Activated naive CD4-positive, alpha-beta T cell treated with anti-CD3 and anti-CD28 coated beads, Interleukin-2, amount 50 U/mL, for 72 hours (primary cell): ENCODE measurements at regions not wholly inside any gene's neighbourhood (a gene's known extent, or its start where the extent isn't known, plus 50 kb on each side); places are given as distances from the start of the nearest gene placed in this dataset.

Experiments used
- ATAC-seq, 2 donors: fragments of 150-1000 bp; cut with Tn5 transposase; 2 replicates each; pipeline ENCODE4 v1.10.0; 2021; ENCODE audit warnings: mild to moderate bottlenecking in 2 of 2, moderate library complexity in 2 of 2
- DNase-seq, 2 donors: peaks; one replicate each; pipeline ENCODE4 v3.0.0; 2021 to 2022; ENCODE audit warnings: low spot score in 2 of 2
- H3K27ac Mint-ChIP-seq, 2 donors: one replicate each; pipeline ENCODE4 v1.8.0; 2022; ENCODE audit warnings: mild to moderate bottlenecking in 2 of 2, mixed read lengths in 2 of 2
- H3K36me3 Mint-ChIP-seq, 2 donors: one replicate each; pipeline ENCODE4 v1.8.0; 2022; ENCODE audit warnings: mixed read lengths in 2 of 2
- H3K9me3 Mint-ChIP-seq, 2 donors: one replicate each; pipeline ENCODE4 v1.8.0; 2022; ENCODE audit warnings: mixed read lengths in 2 of 2

GRCh38 chr12:94039199-94039840 lies 109.1 kb upstream of the PLXNC1 start:
- no peak for ATAC-seq
- H3K9me3 Mint-ChIP-seq = peaks cover 11 to 20% of the 10 kb centered on the region in 2 donors

GRCh38 chr12:94039914-94040313 lies 108.5 kb upstream of the PLXNC1 start:
- peaks cover 0 to 7% of the 10 kb centered on the region in 2 donors for H3K36me3 Mint-ChIP-seq
- DNase-seq = no peak

More at GRCh38 chr12:94039199-94039840, 109.1 kb upstream of the PLXNC1 start:
- peaks cover 0 to 13% of the 10 kb centered on the region in 2 donors for H3K36me3 Mint-ChIP-seq
- H3K27ac Mint-ChIP-seq = no peak overlapping the region
- DNase-seq = no peak

GRCh38 chr12:94041850-94042249 lies 106.5 kb upstream of the PLXNC1 start:
- peaks cover 0 to 7% of the 10 kb centered on the region in 2 donors for H3K36me3 Mint-ChIP-seq
- H3K27ac Mint-ChIP-seq = no peak overlapping the region
- ATAC-seq (no peak), DNase-seq (no peak)
- H3K9me3 Mint-ChIP-seq = peaks cover 6 to 15% of the 10 kb centered on the region in 2 donors

More at GRCh38 chr12:94039914-94040313, 108.5 kb upstream of the PLXNC1 start:
- Mint-ChIP-seq H3K9me3 (peaks cover 6 to 15% of the 10 kb centered on the region in 2 donors), H3K27ac (no peak overlapping the region)
- ATAC-seq = no peak

GRCh38 chr12:94042321-94042720 lies 106.1 kb upstream of the PLXNC1 start:
- H3K27ac Mint-ChIP-seq = no peak overlapping the region
- H3K9me3 Mint-ChIP-seq = peaks cover 6 to 15% of the 10 kb centered on the region in 2 donors
- no peak for DNase-seq
- H3K36me3 Mint-ChIP-seq = peaks cover 0 to 7% of the 10 kb centered on the region in 2 donors
- no peak for ATAC-seq

GRCh38 chr12:94046626-94047410 lies 101.6 kb upstream of the PLXNC1 start:
- DNase-seq = no peak
- ATAC-seq = no peak
- Mint-ChIP-seq H3K36me3 (no peaks in the 10 kb centered on the region), H3K27ac (no peak overlapping the region), H3K9me3 (peaks cover 4 to 9% of the 10 kb centered on the region in 2 donors)

- Mint-ChIP-seq H3K9me3 (peaks cover 4 to 10% of the 10 kb centered on the region in 2 donors), H3K27ac (peak overlapping the region in 1 of 2 donors; percentile 18), H3K36me3 (no peaks in the 10 kb centered on the region)
- ATAC-seq = no peak
- DNase-seq = no peak
These were observed 100.4 kb upstream of the PLXNC1 start for GRCh38 chr12:94047781-94048567.

- Mint-ChIP-seq H3K27ac (no peak overlapping the region), H3K36me3 (peaks cover 0 to 5% of the 10 kb centered on the region in 2 donors), H3K9me3 (peaks cover 4 to 10% of the 10 kb centered on the region in 2 donors)
- no peak for DNase-seq
- ATAC-seq = no peak
These were observed 99.6 kb upstream of the PLXNC1 start for GRCh38 chr12:94048757-94049156.

GRCh38 chr12:94049718-94050117 lies 98.7 kb upstream of the PLXNC1 start:
- Mint-ChIP-seq H3K27ac (no peak overlapping the region), H3K36me3 (peaks cover 0 to 6% of the 10 kb centered on the region in 2 donors)

GRCh38 chr12:94053676-94054075 lies 94.7 kb upstream of the PLXNC1 start:
- no peak for ATAC-seq
- no peak for DNase-seq
- Mint-ChIP-seq H3K36me3 (peaks cover 0 to 6% of the 10 kb centered on the region in 2 donors), H3K27ac (no peak overlapping the region), H3K9me3 (peaks cover 4 to 10% of the 10 kb centered on the region in 2 donors)

More at GRCh38 chr12:94049718-94050117, 98.7 kb upstream of the PLXNC1 start:
- DNase-seq = no peak
- ATAC-seq = no peak
- H3K9me3 Mint-ChIP-seq = peaks cover 4 to 10% of the 10 kb centered on the region in 2 donors

- no peak for DNase-seq
- ATAC-seq = no peak
- Mint-ChIP-seq H3K9me3 (peaks cover 4 to 9% of the 10 kb centered on the region in 2 donors), H3K36me3 (peaks cover 0 to 6% of the 10 kb centered on the region in 2 donors), H3K27ac (no peak overlapping the region)
These were observed 92.8 kb upstream of the PLXNC1 start for GRCh38 chr12:94055528-94055927.

- no peak for DNase-seq
- ATAC-seq = no peak
- no peak overlapping the region for H3K27ac Mint-ChIP-seq
- peaks cover 0 to 6% of the 10 kb centered on the region in 2 donors for H3K36me3 Mint-ChIP-seq
- peaks cover 0 to 7% of the 10 kb centered on the region in 2 donors for H3K9me3 Mint-ChIP-seq
These were observed 91.8 kb upstream of the PLXNC1 start for GRCh38 chr12:94056419-94057158.

- Mint-ChIP-seq H3K27ac (no peak overlapping the region), H3K9me3 (peaks cover 0 to 4% of the 10 kb centered on the region in 2 donors), H3K36me3 (peaks cover 0 to 6% of the 10 kb centered on the region in 2 donors)
- DNase-seq (no peak), ATAC-seq (no peak)
These were observed 90.9 kb upstream of the PLXNC1 start for GRCh38 chr12:94057262-94058151.

GRCh38 chr12:94059394-94060368 lies 88.7 kb upstream of the PLXNC1 start:
- H3K27ac Mint-ChIP-seq = no peak overlapping the region
- DNase-seq = no peak
- ATAC-seq = no peak
- H3K36me3 Mint-ChIP-seq = peaks cover 0 to 7% of the 10 kb centered on the region in 2 donors
- peaks cover 0 to 11% of the 10 kb centered on the region in 2 donors for H3K9me3 Mint-ChIP-seq

GRCh38 chr12:94062194-94062593 lies 86.2 kb upstream of the PLXNC1 start:
- DNase-seq = no peak
- Mint-ChIP-seq H3K9me3 (peaks cover 0 to 17% of the 10 kb centered on the region in 2 donors), H3K27ac (no peak overlapping the region), H3K36me3 (peaks cover 0 to 15% of the 10 kb centered on the region in 2 donors)
- ATAC-seq = no peak
